Motor neuron (in vitro differentiated cells): ENCODE measurements at regions not wholly inside any gene's neighbourhood (a gene's known extent, or its start where the extent isn't known, plus 50 kb on each side); places are given as distances from the start of the nearest gene placed in this dataset.
A peak's percentile ranks its signal among the peaks of the same experiment; 100 is the strongest.

Source experiments
- ATAC-seq, 8 experiments: fragments of 200-7000 bp; cut with Tn5 transposase; replicated peaks in 6 of 8; 2 replicates each; pipeline ENCODE4 v1.8.0; 2021; ENCODE audit warnings: mild to moderate bottlenecking in 8 of 8, moderate library complexity in 8 of 8
- H3K27ac ChIP-seq, 2 donors: fragments of 250-450 bp; sonication (Bioruptor Pico); 2 replicates each; pipeline ENCODE4 v1.9.0; 2021; ENCODE audit warnings: antibody characterized with exemption in 2 of 2, mild to moderate bottlenecking in 2 of 2, moderate library complexity in 1 of 2
- H3K4me1 ChIP-seq, 2 donors: fragments of 250-450 bp; sonication (Bioruptor Pico); replicated peaks in 1 of 2; 2 replicates each; pipeline ENCODE4 v1.6.1; 2021; ENCODE audit warnings: antibody characterized with exemption in 2 of 2, mild to moderate bottlenecking in 2 of 2, moderate library complexity in 1 of 2
- H3K4me3 ChIP-seq, 5 donors: fragments of 250-450 bp; sonication (Bioruptor Pico); 2 replicates each; pipeline ENCODE4 v1.9.0; 2021; ENCODE audit warnings: antibody characterized with exemption in 5 of 5, mild to moderate bottlenecking in 5 of 5, moderate library complexity in 4 of 5
- WGBS, 10 experiments: fragments of 450-650 bp; shearing (Covaris generic); methylation state at CpG; one replicate each; pipeline ENCODE4 v1.0.0; 2022; 5-methylcytosine and 5-hydroxymethylcytosine counted together
- in situ Hi-C, 9 experiments: fragments of 400-800 bp; cut with MboI; loops; one replicate each; pipeline ENCODE4 v1.15.0; 2021; ENCODE audit warnings: low sequenced_read_pairs in 9 of 9, low pct_unique_long_range_greater_than_20kb in 2 of 9; ENCODE audit not compliant: unreplicated experiment in 9 of 9

GRCh38 chr12:89815225-89815624 is 106.6 kb upstream of the ATP2B1 start:
- Histone ChIP-seq H3K4me3 (no peak overlapping the region), H3K27ac (no peak overlapping the region), H3K4me1 (no peaks in the 10 kb centered on the region)
- 40 to 100% (median 99%) methylated on average over 1 to 3 of the region's 3 CpGs for WGBS, 10 experiments
- ATAC-seq: no peak
- in situ Hi-C loops: no loop called here

GRCh38 chr12:89803412-89803811 is 94.8 kb upstream of the ATP2B1 start:
- in situ Hi-C loops: no loop called here
- ATAC-seq: peak in 1 of 8 experiments; percentile 76
- Histone ChIP-seq H3K27ac (no peak overlapping the region), H3K4me1 (no peaks in the 10 kb centered on the region), H3K4me3 (no peak overlapping the region)

DNA sequence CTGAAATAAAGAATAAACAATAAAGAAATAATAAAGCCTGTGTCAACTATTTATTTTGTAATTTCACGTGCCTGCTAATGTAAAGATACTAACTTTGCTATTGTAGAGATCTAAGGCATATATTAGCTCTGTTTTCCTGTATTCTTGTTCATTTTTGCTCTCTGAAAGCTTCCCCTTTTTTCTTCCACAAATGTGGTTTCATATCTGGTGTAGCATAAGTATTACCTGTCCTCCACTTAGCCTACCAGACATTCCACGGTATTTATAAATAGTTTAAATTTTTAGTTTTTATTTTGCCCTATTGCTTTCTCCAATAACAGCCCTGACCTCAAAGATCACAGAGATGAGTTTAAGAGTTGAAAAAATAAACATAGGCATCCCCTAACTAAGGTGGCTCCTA is 92.6 kb upstream of the ATP2B1 start:
- WGBS, 10 experiments: 61 to 100% (median 86%) methylated on average over 2 of the region's 2 CpGs; no CpG with 5 or more reads in 1 of the 10 experiments
- H3K4me3 ChIP-seq: no peak overlapping the region
- ATAC-seq: no peak
- H3K27ac ChIP-seq: no peak overlapping the region
- in situ Hi-C loops: no loop called here
- no peaks in the 10 kb centered on the region for H3K4me1 ChIP-seq

- in situ Hi-C loops: no loop called here
- Histone ChIP-seq H3K4me1 (no peaks in the 10 kb centered on the region), H3K4me3 (no peak overlapping the region), H3K27ac (no peak overlapping the region)
- ATAC-seq: peak in 1 of 8 experiments; percentile 47
These were observed 91.8 kb upstream of the ATP2B1 start for GRCh38 chr12:89800435-89800834.

- no peak for ATAC-seq
- H3K4me3 ChIP-seq: no peak overlapping the region
- in situ Hi-C loops: no loop called here
- H3K27ac ChIP-seq: no peak overlapping the region
- 57 to 100% (median 75%) methylated on average over 1 to 3 of the region's 3 CpGs; no CpG with 5 or more reads in 1 of the 10 experiments for WGBS, 10 experiments
- H3K4me1 ChIP-seq: no peaks in the 10 kb centered on the region
These were observed 90.7 kb upstream of the ATP2B1 start for GRCh38 chr12:89799316-89799715.

GRCh38 chr12:89797436-89797835 is 88.8 kb upstream of the ATP2B1 start:
- WGBS, 10 experiments: 80 to 100% (median 100%) methylated on average over 1 to 2 of the region's 2 CpGs; no CpG with 5 or more reads in 3 of the 10 experiments
- ATAC-seq: no peak
- Histone ChIP-seq H3K4me3 (no peak overlapping the region), H3K27ac (no peak overlapping the region), H3K4me1 (no peaks in the 10 kb centered on the region)
- in situ Hi-C loops: no loop called here

DNA sequence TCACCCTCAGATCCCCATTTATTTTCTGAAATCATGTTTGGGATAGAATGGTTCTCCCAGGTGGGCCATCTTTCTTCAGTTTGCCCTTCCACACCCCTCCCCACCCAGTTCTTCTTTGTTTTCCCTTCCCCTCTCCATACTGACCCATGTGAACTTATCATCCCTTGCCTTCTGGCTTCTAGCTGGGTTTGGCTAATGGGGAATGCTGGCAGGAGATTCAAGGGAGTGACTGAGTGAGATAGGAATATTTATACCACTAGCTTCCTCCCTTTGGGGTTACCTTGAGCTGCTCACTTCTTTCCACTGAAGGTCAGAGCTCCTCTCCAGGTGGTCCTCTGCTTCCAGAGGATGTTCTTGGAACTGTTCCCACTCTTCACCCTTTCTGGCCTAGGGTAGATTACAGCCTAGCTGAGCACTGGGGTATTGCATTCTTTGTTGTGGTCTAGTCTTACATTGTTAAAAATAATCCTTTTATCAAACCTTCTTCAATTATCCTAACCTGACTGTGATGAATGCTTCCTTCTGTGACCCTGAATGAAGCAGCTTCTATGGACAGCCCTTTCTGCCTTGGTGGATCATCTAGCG is 88.3 kb upstream of the ATP2B1 start:
- in situ Hi-C loops: no loop called here
- no peak for ATAC-seq
- no peak overlapping the region for H3K4me3 ChIP-seq
- H3K27ac ChIP-seq: no peak overlapping the region
- 50 to 100% (median 82%) methylated on average over 1 of the region's 1 CpG; no CpG with 5 or more reads in 4 of the 10 experiments for WGBS, 10 experiments
- no peaks in the 10 kb centered on the region for H3K4me1 ChIP-seq

GRCh38 chr12:89793946-89794345 is 85.3 kb upstream of the ATP2B1 start:
- Histone ChIP-seq H3K27ac (no peak overlapping the region), H3K4me1 (no peaks in the 10 kb centered on the region), H3K4me3 (no peak overlapping the region)
- in situ Hi-C loops: no loop called here
- no peak for ATAC-seq

DNA sequence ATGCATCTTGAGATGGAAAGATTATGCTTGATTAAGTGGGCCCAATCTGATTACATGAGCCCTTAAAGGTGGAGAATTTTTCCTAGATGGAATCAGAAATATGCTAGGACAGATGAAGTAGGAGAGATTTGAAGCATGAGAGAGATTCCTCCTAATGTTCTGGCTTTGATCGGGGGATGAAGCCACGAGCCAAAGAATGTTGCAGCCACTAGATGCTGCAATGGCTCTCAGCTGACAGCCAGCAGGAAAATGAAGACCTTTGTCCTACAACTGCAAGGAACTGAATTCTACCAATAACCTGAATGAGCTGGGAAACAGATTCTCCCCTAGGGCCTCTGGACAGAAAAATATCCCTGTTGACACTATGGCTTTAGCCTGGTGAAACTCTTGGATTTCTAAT is 82.6 kb upstream of the ATP2B1 start:
- in situ Hi-C loops: no loop called here
- H3K27ac ChIP-seq: no peak overlapping the region
- H3K4me1 ChIP-seq: no peaks in the 10 kb centered on the region
- no peak overlapping the region for H3K4me3 ChIP-seq
- no peak for ATAC-seq
- 67 to 100% (median 86%) methylated on average over 1 to 2 of the region's 2 CpGs; no CpG with 5 or more reads in 3 of the 10 experiments for WGBS, 10 experiments

- no peak for ATAC-seq
- 0 to 71% (median 33%) methylated on average over 1 of the region's 1 CpG; no CpG with 5 or more reads in 1 of the 10 experiments for WGBS, 10 experiments
- in situ Hi-C loops: no loop called here
- Histone ChIP-seq H3K4me3 (no peak overlapping the region), H3K27ac (no peak overlapping the region), H3K4me1 (no peaks in the 10 kb centered on the region)
These were observed 81.2 kb upstream of the ATP2B1 start for GRCh38 chr12:89789862-89790261.

DNA sequence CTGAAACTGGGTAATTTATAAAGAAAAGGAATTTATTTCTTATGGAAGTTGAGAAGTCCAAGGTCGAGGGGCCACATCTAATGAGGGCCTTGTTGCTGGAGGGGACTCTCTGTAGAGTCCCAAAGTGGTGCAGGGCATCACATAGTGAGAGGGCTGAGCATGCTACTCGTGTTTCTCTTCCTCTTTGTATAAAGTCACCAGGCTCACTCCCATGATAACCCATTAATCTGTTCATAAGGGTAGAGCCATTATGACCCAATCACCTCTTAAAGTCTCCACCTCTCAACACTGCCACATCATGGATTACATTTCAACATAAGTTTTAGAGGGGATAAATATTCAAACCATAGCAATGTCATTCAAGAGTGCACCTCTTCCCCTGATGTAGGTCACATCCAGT is 79.1 kb upstream of the ATP2B1 start:
- in situ Hi-C loops: no loop called here
- no peak for ATAC-seq
- 14 to 60% (median 30%) methylated on average over 1 to 2 of the region's 2 CpGs; no CpG with 5 or more reads in 4 of the 10 experiments for WGBS, 10 experiments
- Histone ChIP-seq H3K27ac (no peak overlapping the region), H3K4me1 (no peaks in the 10 kb centered on the region), H3K4me3 (no peak overlapping the region)

GRCh38 chr12:89786177-89786810 is 77.7 kb upstream of the ATP2B1 start:
- H3K4me1 ChIP-seq: no peaks in the 10 kb centered on the region
- ATAC-seq: no peak
- 63 to 83% (median 79%) methylated on average over 1 to 2 of the region's 2 CpGs; no CpG with 5 or more reads in 7 of the 10 experiments for WGBS, 10 experiments
- in situ Hi-C loops: no loop called here
- H3K4me3 ChIP-seq: no peak overlapping the region
- H3K27ac ChIP-seq: no peak overlapping the region

DNA sequence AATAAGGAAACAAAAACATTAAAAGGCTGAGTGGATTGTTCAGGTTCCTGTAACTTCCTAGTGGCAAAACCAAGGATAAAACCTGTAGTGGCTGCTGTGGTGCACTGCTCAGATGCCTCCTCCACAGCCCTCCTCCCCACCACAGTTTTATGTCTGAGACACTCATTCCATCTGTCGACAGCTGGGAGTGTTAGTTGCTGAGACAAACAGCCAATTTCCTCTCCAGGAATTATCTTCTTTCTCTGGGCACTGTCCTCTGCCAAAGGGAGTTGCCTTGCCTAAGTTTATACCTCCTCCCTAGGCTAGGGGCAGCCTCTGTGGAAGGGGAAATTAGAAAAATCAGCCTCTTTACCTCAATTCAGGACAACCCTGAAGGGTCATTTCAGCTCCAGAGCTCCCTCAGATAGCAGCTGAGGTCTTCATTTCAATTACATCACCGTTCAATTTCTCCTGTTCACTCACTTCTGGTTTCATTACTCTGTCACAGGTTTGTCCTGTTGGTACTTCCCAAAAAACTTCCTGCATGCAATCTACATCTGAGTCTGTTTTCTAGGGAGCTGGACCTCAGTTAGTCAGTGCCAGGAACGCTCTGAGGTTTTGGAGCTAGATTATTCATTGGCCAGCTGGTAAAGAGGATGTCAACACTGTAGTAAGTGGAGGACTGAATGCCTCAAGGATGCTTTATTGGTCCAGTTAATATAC is 74.9 kb upstream of the ATP2B1 start:
- in situ Hi-C loops: no loop called here
- peak in 4 of 8 experiments; percentile 27 to 91 (median 86) for ATAC-seq
- WGBS, 10 experiments: 0 to 100% (median 76%) methylated on average over 1 to 3 of the region's 3 CpGs
- Histone ChIP-seq H3K4me1 (no peaks in the 10 kb centered on the region), H3K4me3 (no peak overlapping the region), H3K27ac (no peak overlapping the region)

GRCh38 chr12:89782807-89783206 is 74.2 kb upstream of the ATP2B1 start:
- Histone ChIP-seq H3K4me3 (no peak overlapping the region), H3K4me1 (no peaks in the 10 kb centered on the region), H3K27ac (no peak overlapping the region)
- in situ Hi-C loops: no loop called here
- 44 to 100% (median 75%) methylated on average over 1 of the region's 1 CpG; no CpG with 5 or more reads in 4 of the 10 experiments for whole genome bisulfite sequencing, 10 experiments
- ATAC-seq: no peak
